Neuronal stem cell (in vitro differentiated cells): ENCODE measurements at regions not wholly inside any gene's neighbourhood (a gene's known extent, or its start where the extent isn't known, plus 50 kb on each side); places are given as distances from the start of the nearest gene placed in this dataset.

Experiments used
- DNase-seq: peaks from one replicate; pipeline ENCODE4 v3.0.0-alpha.2; 2013; ENCODE audit warnings: low spot score
- H2AFZ ChIP-seq: one replicate; pipeline ENCODE4 v1.6.1; 2013; ENCODE audit warnings: mild to moderate bottlenecking, low read length, inconsistent platforms
- H2AK5ac ChIP-seq: 2 replicates; pipeline ENCODE4 v1.6.1; 2013; ENCODE audit warnings: low read depth, mild to moderate bottlenecking, inconsistent platforms, low read length, moderate library complexity, mixed read lengths
- H2BK120ac ChIP-seq: 2 replicates; pipeline ENCODE4 v1.6.1; 2013; ENCODE audit warnings: low read depth, mild to moderate bottlenecking, inconsistent platforms, low read length, moderate library complexity, mixed read lengths
- H2BK12ac ChIP-seq: one replicate; pipeline ENCODE4 v1.6.1; 2013; ENCODE audit warnings: low read length, inconsistent platforms
- H2BK15ac ChIP-seq: 2 replicates; pipeline ENCODE4 v1.6.1; 2013; ENCODE audit warnings: mild to moderate bottlenecking, low read length, inconsistent platforms, mixed read lengths
- H2BK5ac ChIP-seq: one replicate; pipeline ENCODE4 v1.6.1; 2013; ENCODE audit warnings: inconsistent platforms, mild to moderate bottlenecking, low read length, moderate library complexity
- H3K14ac ChIP-seq: one replicate; pipeline ENCODE4 v1.6.1; 2013; ENCODE audit warnings: low read length, inconsistent platforms
- H3K18ac ChIP-seq: 2 replicates; pipeline ENCODE4 v1.6.1; 2013; ENCODE audit warnings: low read length, inconsistent platforms
- H3K23ac ChIP-seq: 2 replicates; pipeline ENCODE4 v1.6.1; 2013; ENCODE audit warnings: low read depth, mild to moderate bottlenecking, mixed read lengths, low read length, inconsistent platforms; ENCODE audit not compliant: poor library complexity
- H3K27ac ChIP-seq: replicated peaks from 3 replicates; pipeline ENCODE4 v1.5.1; 2013; ENCODE audit warnings: low read length, inconsistent platforms
- H3K27me3 ChIP-seq, 3 experiments: 2 replicates each; pipeline ENCODE4 v1.6.1; 2013; ENCODE audit warnings: low read length in 3 of 3, mild to moderate bottlenecking in 2 of 3, inconsistent platforms in 1 of 3, low read depth in 1 of 3, mixed read lengths in 1 of 3, moderate library complexity in 1 of 3; ENCODE audit not compliant: control insufficient read depth in 3 of 3, insufficient read depth in 3 of 3
- H3K36me3 ChIP-seq, 2 donors: replicated peaks in 1 of 2; 2 replicates each; pipeline ENCODE4 v1.6.1; 2013; ENCODE audit warnings: low read length in 2 of 2; ENCODE audit not compliant: control insufficient read depth in 2 of 2, insufficient read depth in 2 of 2
- H3K4ac ChIP-seq: 2 replicates; pipeline ENCODE4 v1.6.1; 2013; ENCODE audit warnings: inconsistent platforms, mild to moderate bottlenecking, low read length, moderate library complexity
- H3K4me1 ChIP-seq, 2 donors: 1 replicate in 1 of 2; 2 replicates in 1 of 2; pipeline ENCODE4 v1.6.1; 2013; ENCODE audit warnings: low read length in 2 of 2, low read depth in 1 of 2; ENCODE audit not compliant: control insufficient read depth in 2 of 2, insufficient read depth in 1 of 2
- H3K4me2 ChIP-seq: one replicate; pipeline ENCODE4 v1.6.1; 2013; ENCODE audit warnings: mild to moderate bottlenecking, low read length, inconsistent platforms; ENCODE audit not compliant: insufficient read depth, poor library complexity, severe bottlenecking
- H3K4me3 ChIP-seq, 2 donors: 2 replicates each; pipeline ENCODE4 v1.5.1; 2013; ENCODE audit warnings: low read length in 2 of 2, mild to moderate bottlenecking in 2 of 2, inconsistent platforms in 1 of 2, moderate library complexity in 1 of 2
- H3K79me1 ChIP-seq: one replicate; pipeline ENCODE4 v1.6.1; 2013; ENCODE audit warnings: low read depth, mild to moderate bottlenecking, inconsistent platforms, low read length, moderate library complexity
- H3K9ac ChIP-seq: one replicate; pipeline ENCODE4 v1.6.1; 2013; ENCODE audit warnings: mild to moderate bottlenecking, low read depth, low read length, inconsistent platforms; ENCODE audit not compliant: poor library complexity
- H3K9me3 ChIP-seq, 2 donors: replicated peaks in 1 of 2; 2 replicates each; pipeline versions ENCODE3 to v1.6.1; 2013; ENCODE audit warnings: low read length in 2 of 2, mild to moderate bottlenecking in 2 of 2, inconsistent platforms in 1 of 2, low read depth in 1 of 2, mixed read lengths in 1 of 2, moderate library complexity in 1 of 2; ENCODE audit not compliant: control insufficient read depth in 2 of 2, insufficient read depth in 1 of 2
- H4K8ac ChIP-seq: one replicate; pipeline ENCODE4 v1.6.1; 2013; ENCODE audit warnings: low read depth, mild to moderate bottlenecking, inconsistent platforms, low read length, moderate library complexity
- H4K91ac ChIP-seq: one replicate; pipeline ENCODE4 v1.6.1; 2013; ENCODE audit warnings: low read length, low read depth, mild to moderate bottlenecking, inconsistent platforms; ENCODE audit not compliant: poor library complexity
- WGBS, 2 donors: extraction: QIAGEN DNeasy Blood & Tissue Kit; methylation state at CpG; one replicate each; pipeline ENCODE4 v1.1.7; 2013; ENCODE audit warnings: missing lambda C conversion rate in 2 of 2, mixed read lengths in 1 of 2; ENCODE audit not compliant: insufficient read length in 2 of 2, insufficient replicate concordance in 1 of 2; ENCODE audit errors: extremely low coverage in 2 of 2; 5-methylcytosine and 5-hydroxymethylcytosine counted together

- Histone ChIP-seq H3K23ac (no peak overlapping the region), H2AFZ (no peak overlapping the region), H2BK120ac (no peak overlapping the region), H2BK12ac (no peak overlapping the region), H3K27me3 (no peaks in the 10 kb centered on the region), H2AK5ac (no peak overlapping the region), H3K36me3 (no peaks in the 10 kb centered on the region), H3K27ac (no peak overlapping the region), H4K91ac (no peak overlapping the region), H3K9me3 (no peaks in the 10 kb centered on the region), H3K4me3 (no peak overlapping the region), H3K79me1 (no peaks in the 10 kb centered on the region), H2BK15ac (no peak overlapping the region), H3K4me2 (no peak overlapping the region), H3K4ac (no peak overlapping the region), H3K18ac (no peak overlapping the region), H3K4me1 (no peaks in the 10 kb centered on the region), H4K8ac (no peak overlapping the region), H3K14ac (no peak overlapping the region), H3K9ac (no peak overlapping the region), H2BK5ac (no peak overlapping the region)
- DNase-seq = no peak
- WGBS, 2 donors = no CpG with 5 or more reads among the region's 2 CpGs
Observed at GRCh38 chr6:94456266-94456665, 1036.9 kb upstream of the EPHA7 start.

- H2BK15ac ChIP-seq = no peak overlapping the region
- no peaks in the 10 kb centered on the region for H3K9me3 ChIP-seq
- no peak overlapping the region for H2BK120ac ChIP-seq
- no peak overlapping the region for H4K8ac ChIP-seq
- no peak overlapping the region for H2AK5ac ChIP-seq
- H3K27me3 ChIP-seq = no peaks in the 10 kb centered on the region
- no CpG with 5 or more reads among the region's 2 CpGs for WGBS, 2 donors
- H2AFZ ChIP-seq = no peak overlapping the region
- H3K4me2 ChIP-seq = no peak overlapping the region
- no peak for DNase-seq
- H4K91ac ChIP-seq = no peak overlapping the region
- no peak overlapping the region for H3K4ac ChIP-seq
- H3K4me3 ChIP-seq = no peak overlapping the region
- no peak overlapping the region for H3K18ac ChIP-seq
- no peak overlapping the region for H3K23ac ChIP-seq
- no peaks in the 10 kb centered on the region for H3K36me3 ChIP-seq
- no peak overlapping the region for H3K27ac ChIP-seq
- no peaks in the 10 kb centered on the region for H3K79me1 ChIP-seq
- no peaks in the 10 kb centered on the region for H3K4me1 ChIP-seq
- H2BK12ac ChIP-seq = no peak overlapping the region
- no peak overlapping the region for H2BK5ac ChIP-seq
- H3K9ac ChIP-seq = no peak overlapping the region
- H3K14ac ChIP-seq = no peak overlapping the region
Observed at GRCh38 chr6:94454231-94454630, 1034.9 kb upstream of the EPHA7 start.

- no peak overlapping the region for H3K4ac ChIP-seq
- no peak overlapping the region for H3K4me3 ChIP-seq
- H2AFZ ChIP-seq = no peak overlapping the region
- no peak overlapping the region for H2BK12ac ChIP-seq
- no peaks in the 10 kb centered on the region for H3K36me3 ChIP-seq
- H2AK5ac ChIP-seq = no peak overlapping the region
- no peak overlapping the region for H4K8ac ChIP-seq
- H3K9ac ChIP-seq = no peak overlapping the region
- H2BK120ac ChIP-seq = no peak overlapping the region
- H3K9me3 ChIP-seq = no peaks in the 10 kb centered on the region
- DNase-seq = no peak
- H2BK15ac ChIP-seq = no peak overlapping the region
- no peak overlapping the region for H3K18ac ChIP-seq
- no peak overlapping the region for H2BK5ac ChIP-seq
- no peaks in the 10 kb centered on the region for H3K27me3 ChIP-seq
- H3K14ac ChIP-seq = no peak overlapping the region
- no CpG with 5 or more reads among the region's 3 CpGs for WGBS, 2 donors
- H3K27ac ChIP-seq = no peak overlapping the region
- H3K4me2 ChIP-seq = no peak overlapping the region
- H3K79me1 ChIP-seq = no peaks in the 10 kb centered on the region
- no peaks in the 10 kb centered on the region for H3K4me1 ChIP-seq
- H3K23ac ChIP-seq = no peak overlapping the region
- no peak overlapping the region for H4K91ac ChIP-seq
Observed at GRCh38 chr6:94446120-94446519, 1026.8 kb upstream of the EPHA7 start.

GRCh38 chr6:94443701-94444100 is 1024.3 kb upstream of the EPHA7 start:
- Histone ChIP-seq H2BK12ac (no peak overlapping the region), H2BK15ac (no peak overlapping the region), H2BK120ac (no peak overlapping the region), H3K4ac (no peak overlapping the region), H3K36me3 (no peaks in the 10 kb centered on the region), H3K9ac (no peak overlapping the region), H2AK5ac (no peak overlapping the region), H3K23ac (no peak overlapping the region), H2AFZ (no peak overlapping the region), H3K18ac (no peak overlapping the region), H3K27me3 (no peaks in the 10 kb centered on the region), H3K4me2 (no peak overlapping the region), H3K9me3 (no peaks in the 10 kb centered on the region), H3K4me1 (no peaks in the 10 kb centered on the region), H2BK5ac (no peak overlapping the region), H3K14ac (no peak overlapping the region), H4K8ac (no peak overlapping the region), H4K91ac (no peak overlapping the region), H3K79me1 (no peaks in the 10 kb centered on the region), H3K4me3 (no peak overlapping the region), H3K27ac (no peak overlapping the region)
- no CpG with 5 or more reads among the region's 2 CpGs for WGBS, 2 donors
- no peak for DNase-seq
